Left lobe of liver (tissue), 2 donors: ENCODE measurements at regions not wholly inside any gene's neighbourhood (a gene's known extent, or its start where the extent isn't known, plus 50 kb on each side); places are given as distances from the start of the nearest gene placed in this dataset.
"Not testable (repeated sequence)": the region's sequence is repeated elsewhere in the genome, so short reads cannot be mapped to it uniquely, and the experiment has no call there.

ENCODE experiments used
- ATAC-seq: fragments of 200-7000 bp; cut with Tn5 transposase; one replicate; pipeline ENCODE4 v1.9.1; 2020; ENCODE audit warnings: mild to moderate bottlenecking, moderate library complexity
- DNase-seq: peaks from one replicate; pipeline ENCODE4 v3.0.0-alpha.2; 2020; ENCODE audit warnings: low spot score
- donor health status: DM: no; HTN: no; CAD: no; lungs with moderate emphysema.
- donor health status: DM: no; HTN: yes; CAD: no.

GRCh38 chr1:146656356-146657060, 281.6 kb upstream of the NBPF12 start:
- ATAC-seq, DNase-seq: not testable (repeated sequence)

GRCh38 chr1:146654763-146655162, 283.4 kb upstream of the NBPF12 start:
- ATAC-seq, DNase-seq: not testable (repeated sequence)

- ATAC-seq, DNase-seq: not testable (repeated sequence)
These were observed 292.0 kb upstream of the NBPF12 start for GRCh38 chr1:146645978-146646604.

GRCh38 chr1:146641534-146641933, 296.6 kb upstream of the NBPF12 start:
- not testable (repeated sequence) for DNase-seq, ATAC-seq

- not testable (repeated sequence) for DNase-seq, ATAC-seq
These were observed 297.5 kb upstream of the NBPF12 start for GRCh38 chr1:146640671-146641070.

GRCh38 chr1:146630302-146630701, 307.8 kb upstream of the NBPF12 start:
- not testable (repeated sequence) for ATAC-seq

GRCh38 chr1:146618582-146618981, 319.5 kb upstream of the NBPF12 start:
- DNase-seq, ATAC-seq: not testable (repeated sequence)

More at GRCh38 chr1:146630302-146630701, 307.8 kb upstream of the NBPF12 start:
- DNase-seq: not testable (repeated sequence)

GRCh38 chr1:146604681-146605080, 333.4 kb upstream of the NBPF12 start:
- DNase-seq: not testable (repeated sequence)
- peak; percentile 77 for ATAC-seq

GRCh38 chr1:146600720-146601307, 337.3 kb upstream of the NBPF12 start:
- ATAC-seq, DNase-seq: not testable (repeated sequence)

- ATAC-seq, DNase-seq: not testable (repeated sequence)
These were observed 338.2 kb upstream of the NBPF12 start for GRCh38 chr1:146599906-146600305.

GRCh38 chr1:146581229-146581628, 352.4 kb upstream of the NOTCH2NLA start:
- ATAC-seq, DNase-seq: not testable (repeated sequence)

- not testable (repeated sequence) for ATAC-seq, DNase-seq
These were observed 338.7 kb upstream of the NOTCH2NLA start for GRCh38 chr1:146567541-146567940.

- not testable (repeated sequence) for DNase-seq, ATAC-seq
These were observed 329.2 kb upstream of the NOTCH2NLA start for GRCh38 chr1:146558032-146558431.

GRCh38 chr1:146556405-146556804, 327.6 kb upstream of the NOTCH2NLA start:
- ATAC-seq: not testable (repeated sequence)

GRCh38 chr1:146552414-146552813, 323.6 kb upstream of the NOTCH2NLA start:
- not testable (repeated sequence) for ATAC-seq, DNase-seq

More at GRCh38 chr1:146556405-146556804, 327.6 kb upstream of the NOTCH2NLA start:
- DNase-seq: not testable (repeated sequence)

GRCh38 chr1:146548684-146549083, 319.9 kb upstream of the NOTCH2NLA start:
- not testable (repeated sequence) for DNase-seq, ATAC-seq

GRCh38 chr1:146546189-146546588, 317.4 kb upstream of the NOTCH2NLA start:
- not testable (repeated sequence) for ATAC-seq, DNase-seq

GRCh38 chr1:146537775-146538373, 309.1 kb upstream of the NOTCH2NLA start:
- not testable (repeated sequence) for DNase-seq, ATAC-seq

GRCh38 chr1:146536028-146536427, 307.2 kb upstream of the NOTCH2NLA start:
- not testable (repeated sequence) for ATAC-seq, DNase-seq

GRCh38 chr1:146535575-146535974, 306.8 kb upstream of the NOTCH2NLA start:
- ATAC-seq: peak; percentile 98

GRCh38 chr1:146530958-146531357, 302.1 kb upstream of the NOTCH2NLA start:
- not testable (repeated sequence) for DNase-seq, ATAC-seq

More at GRCh38 chr1:146535575-146535974, 306.8 kb upstream of the NOTCH2NLA start:
- DNase-seq: not testable (repeated sequence)
